Body of pancreas (tissue), 4 donors: ENCODE measurements at regions not wholly inside any gene's neighbourhood (a gene's known extent, or its start where the extent isn't known, plus 50 kb on each side); places are given as distances from the start of the nearest gene placed in this dataset.

Source experiments
- ATAC-seq: fragments of 150-250 bp; one replicate; pipeline ENCODE4 v1.9.1; 2016
- DNase-seq, 4 donors: peaks; one replicate each; pipeline ENCODE4 v3.0.0-alpha.2; 2019
- H3K27ac ChIP-seq, 4 donors: fragments of 200-600 bp; sonication (generic); 1 replicate in 3 of 4; 2 replicates in 1 of 4; pipeline versions ENCODE4 v1.5.1 to v1.6.1; 2016 to 2019; ENCODE audit warnings: mild to moderate bottlenecking in 1 of 4, mixed read lengths in 1 of 4, moderate library complexity in 1 of 4
- H3K27me3 ChIP-seq, 2 donors: fragments of 200-600 bp; sonication (generic); one replicate each; pipeline ENCODE4 v1.6.0; 2016; ENCODE audit warnings: mild to moderate bottlenecking in 1 of 2
- H3K36me3 ChIP-seq, 2 donors: fragments of 200-600 bp; sonication (generic); replicated peaks in 1 of 2; 2 replicates each; pipeline ENCODE4 v1.5.1; 2016; ENCODE audit warnings: low read depth in 2 of 2; ENCODE audit not compliant: insufficient read depth in 1 of 2
- H3K4me1 ChIP-seq: fragments of 200-600 bp; sonication (generic); one replicate; pipeline ENCODE4 v1.6.0; 2016
- H3K4me3 ChIP-seq, 2 donors: fragments of 200-600 bp; sonication (generic); 1 replicate in 1 of 2; 2 replicates in 1 of 2; pipeline ENCODE4 v1.5.1; 2016 to 2019
- H3K9me3 ChIP-seq, 3 donors: fragments of 200-600 bp; sonication (generic); 1 replicate in 2 of 3; 2 replicates in 1 of 3; pipeline ENCODE4 v1.5.1; 2016
- CTCF ChIP-seq, 7 experiments: fragments of 450-650 bp in 4 of 7; fragments of 200-600 bp in 3 of 7; sonication (generic) in 3 of 7; IDR thresholded peaks; one replicate each; pipeline ENCODE4 v1.5.1; 2016 to 2019; ENCODE audit warnings: antibody characterized with exemption in 7 of 7
- POLR2A ChIP-seq, 3 donors: fragments of 450-650 bp; IDR thresholded peaks; one replicate each; pipeline ENCODE4 v1.6.1; 2016; ENCODE audit warnings: antibody characterized with exemption in 3 of 3, mild to moderate bottlenecking in 2 of 3
- WGBS, 2 donors: methylation state at CpG; one replicate each; pipeline ENCODE4 v1.1.5; 2017; 5-methylcytosine and 5-hydroxymethylcytosine counted together
- intact Hi-C: fragments of 100-400 bp; cut with DNase I; formaldehyde crosslinking; loops from one replicate; pipeline ENCODE4 v1.15.1; 2023

DNA sequence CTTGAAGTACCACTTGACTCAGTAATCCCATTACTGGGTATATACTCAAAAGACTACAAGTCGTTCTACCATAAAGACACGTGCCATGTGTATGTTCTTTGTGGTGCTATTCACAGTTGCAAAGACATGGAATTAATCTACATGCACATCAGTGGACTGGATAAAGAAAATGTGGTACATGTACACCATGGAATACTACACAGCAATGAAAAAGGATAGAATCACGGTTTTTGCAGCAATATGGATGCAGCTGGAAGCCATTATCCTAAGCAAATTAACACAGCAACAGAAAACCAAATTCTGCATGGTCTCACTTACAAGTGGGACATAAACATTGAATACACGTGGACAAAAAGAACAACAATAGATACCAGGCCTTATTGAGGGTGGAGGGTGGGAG lies 583.4 kb upstream of the CELF2 start:
- no peaks in the 10 kb centered on the region for H3K36me3 ChIP-seq
- DNase-seq (no peak), ATAC-seq (no peak)
- no peaks in the 10 kb centered on the region for H3K9me3 ChIP-seq
- no peak overlapping the region for H3K4me3 ChIP-seq
- H3K27ac ChIP-seq: no peak overlapping the region
- H3K27me3 ChIP-seq: no peaks in the 10 kb centered on the region
- no peak for TF ChIP-seq CTCF (IDR thresholded peaks at IDR 0.05)
- TF ChIP-seq POLR2A (IDR thresholded peaks at IDR 0.05): no peak
- H3K4me1 ChIP-seq: no peaks in the 10 kb centered on the region
- WGBS, 2 donors: 66 to 73% methylated on average over 4 of the region's 4 CpGs
- intact Hi-C loops: no loop called here

GRCh38 chr10:10437886-10438285 lies 579.8 kb upstream of the CELF2 start:
- DNase-seq: no peak

DNA sequence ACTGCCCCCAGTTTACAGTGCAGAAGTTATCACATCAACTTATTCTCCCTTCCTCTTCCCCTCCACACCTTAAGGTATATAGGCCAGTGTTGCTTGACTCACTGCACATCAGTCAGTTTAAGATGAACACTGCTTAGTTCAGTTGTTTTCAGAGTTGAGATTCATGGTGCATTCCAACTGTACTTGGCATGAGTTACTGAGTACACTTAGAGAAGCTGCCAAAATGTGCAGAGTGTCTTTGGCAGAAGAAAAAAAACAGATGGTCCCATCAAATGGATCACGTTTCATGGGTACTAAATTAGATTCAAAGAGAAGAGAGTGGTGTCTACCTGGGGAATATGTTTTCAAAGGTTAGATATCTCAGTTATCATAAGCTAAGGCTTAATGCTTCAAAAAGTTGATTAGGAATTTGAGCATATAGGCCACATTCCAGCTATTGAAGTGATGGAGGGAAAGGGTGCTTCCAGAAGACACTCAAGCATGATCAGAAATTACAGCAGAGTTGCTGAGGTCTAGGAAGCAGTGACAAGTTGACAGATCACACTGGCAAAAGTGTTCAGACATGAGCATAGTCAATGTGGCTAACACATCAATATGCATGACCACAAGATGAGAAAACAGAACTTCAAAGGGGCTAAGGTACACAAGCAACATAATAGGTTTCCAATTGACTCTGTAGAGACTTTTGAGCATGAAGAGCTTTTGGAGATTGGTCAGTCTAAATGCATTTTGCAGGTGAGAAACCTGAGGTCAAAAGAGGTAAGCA lies 579.2 kb upstream of the CELF2 start:
- 28 to 31% methylated on average over 1 of the region's 1 CpG for WGBS, 2 donors

More at GRCh38 chr10:10437886-10438285, 579.8 kb upstream of the CELF2 start:
- H3K27me3 ChIP-seq: no peaks in the 10 kb centered on the region
- ATAC-seq: no peak
- intact Hi-C loops: no loop called here
- no peak overlapping the region for H3K27ac ChIP-seq
- no peak for TF ChIP-seq CTCF (IDR thresholded peaks at IDR 0.05)
- no peak for TF ChIP-seq POLR2A (IDR thresholded peaks at IDR 0.05)
- no peak overlapping the region for H3K4me3 ChIP-seq
- no peaks in the 10 kb centered on the region for H3K36me3 ChIP-seq
- no peaks in the 10 kb centered on the region for H3K4me1 ChIP-seq
- no peaks in the 10 kb centered on the region for H3K9me3 ChIP-seq
- WGBS, 2 donors: 51 to 52% methylated on average over 4 of the region's 4 CpGs

DNA sequence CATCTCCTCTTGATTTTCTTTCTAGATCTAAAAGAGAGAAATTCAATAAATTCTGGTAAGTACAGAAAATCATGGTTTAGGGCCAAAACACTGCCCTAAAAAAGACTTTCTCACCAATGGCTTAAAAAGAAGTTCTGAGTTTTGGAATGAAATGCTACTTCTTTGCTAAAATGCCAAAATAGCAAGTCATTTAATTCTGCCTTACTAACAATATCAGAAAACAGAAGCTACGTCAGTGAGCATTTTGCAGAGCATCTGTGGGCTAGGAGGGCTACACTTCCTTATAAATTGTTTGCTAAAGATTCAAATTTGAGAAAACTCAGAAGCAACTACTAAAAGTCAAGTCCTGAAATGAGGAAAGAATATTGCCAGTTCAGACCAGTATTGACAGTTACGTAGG lies 560.8 kb upstream of the CELF2 start:
- WGBS, 2 donors: 58 to 67% methylated on average over 2 of the region's 2 CpGs
- Histone ChIP-seq H3K36me3 (no peaks in the 10 kb centered on the region), H3K4me1 (no peaks in the 10 kb centered on the region), H3K4me3 (no peak overlapping the region), H3K27ac (no peak overlapping the region), H3K27me3 (no peaks in the 10 kb centered on the region), H3K9me3 (no peaks in the 10 kb centered on the region)
- intact Hi-C loops: no loop called here
- DNase-seq (no peak), ATAC-seq (no peak)
- no peak for TF ChIP-seq POLR2A (IDR thresholded peaks at IDR 0.05)
- TF ChIP-seq CTCF (IDR thresholded peaks at IDR 0.05): no peak

More for the DNA sequence above, 579.2 kb upstream of the CELF2 start:
- TF ChIP-seq POLR2A (IDR thresholded peaks at IDR 0.05): no peak
- no peak for TF ChIP-seq CTCF (IDR thresholded peaks at IDR 0.05)
- H3K27ac ChIP-seq: no peak overlapping the region
- H3K9me3 ChIP-seq: no peaks in the 10 kb centered on the region
- H3K4me3 ChIP-seq: no peak overlapping the region
- H3K4me1 ChIP-seq: no peaks in the 10 kb centered on the region
- DNase-seq (no peak), ATAC-seq (no peak)
- H3K36me3 ChIP-seq: no peaks in the 10 kb centered on the region
- no peaks in the 10 kb centered on the region for H3K27me3 ChIP-seq
- intact Hi-C loops: no loop called here

GRCh38 chr10:10460451-10460850 lies 557.2 kb upstream of the CELF2 start:
- intact Hi-C loops: no loop called here
- WGBS, 2 donors: 41 to 55% methylated on average over 1 of the region's 1 CpG

More at GRCh38 chr10:10460451-10460850, 557.2 kb upstream of the CELF2 start:
- no peak for TF ChIP-seq POLR2A (IDR thresholded peaks at IDR 0.05)
- no peak for TF ChIP-seq CTCF (IDR thresholded peaks at IDR 0.05)
- Histone ChIP-seq H3K36me3 (no peaks in the 10 kb centered on the region), H3K27me3 (no peaks in the 10 kb centered on the region), H3K27ac (no peak overlapping the region), H3K9me3 (no peaks in the 10 kb centered on the region), H3K4me1 (no peaks in the 10 kb centered on the region), H3K4me3 (no peak overlapping the region)
- DNase-seq (no peak), ATAC-seq (no peak)
